ENCODE measurements at regions not wholly inside any gene's neighbourhood (a gene's known extent, or its start where the extent isn't known, plus 50 kb on each side); places are given as distances from the start of the nearest gene placed in this dataset.

- no peaks in the 10 kb centered on the region for H3K27me3 Mint-ChIP-seq
- no peaks in the 10 kb centered on the region for H3K36me3 Mint-ChIP-seq
- no peaks in the 10 kb centered on the region for H3K9me3 Mint-ChIP-seq
- DNase-seq = no peak
- H3K4me1 Mint-ChIP-seq = no peaks in the 10 kb centered on the region
- no peak overlapping the region for H3K4me3 Mint-ChIP-seq
- no peak overlapping the region for H3K27ac Mint-ChIP-seq
Measured at GRCh38 chr15:31792611-31793199, 237.6 kb upstream of the CHRNA7 start.

GRCh38 chr15:31799319-31799714 lies 231.0 kb upstream of the CHRNA7 start:
- Mint-ChIP-seq H3K27me3 (no peaks in the 10 kb centered on the region), H3K4me1 (no peaks in the 10 kb centered on the region), H3K36me3 (no peaks in the 10 kb centered on the region), H3K4me3 (no peak overlapping the region), H3K27ac (no peak overlapping the region), H3K9me3 (no peaks in the 10 kb centered on the region)
- no peak for DNase-seq

GRCh38 chr15:31799715-31800321 lies 230.5 kb upstream of the CHRNA7 start:
- Mint-ChIP-seq H3K27me3 (no peaks in the 10 kb centered on the region), H3K4me1 (no peaks in the 10 kb centered on the region), H3K9me3 (no peaks in the 10 kb centered on the region), H3K36me3 (no peaks in the 10 kb centered on the region), H3K4me3 (no peak overlapping the region), H3K27ac (no peak overlapping the region)
- DNase-seq = no peak

DNA sequence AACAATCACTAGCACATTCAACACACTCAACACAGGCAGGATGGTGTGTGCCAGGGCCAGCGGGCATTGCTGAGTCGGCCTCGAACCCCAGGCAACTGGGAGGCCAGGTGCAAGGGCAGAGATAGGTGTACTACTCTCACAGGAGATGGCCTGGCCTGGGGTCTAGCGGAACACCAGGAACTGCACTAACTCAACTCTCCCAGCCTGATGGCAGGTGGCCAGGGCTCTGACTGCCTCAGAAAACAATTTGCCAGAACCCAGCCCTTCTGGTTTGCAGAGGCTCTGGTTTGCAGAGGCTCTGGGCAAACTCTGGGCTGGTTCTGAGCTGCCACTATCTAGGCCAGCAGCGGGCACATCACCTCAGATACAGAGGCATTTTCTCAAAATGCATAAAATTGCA lies 229.2 kb upstream of the CHRNA7 start:
- no peaks in the 10 kb centered on the region for H3K27me3 Mint-ChIP-seq
- no peaks in the 10 kb centered on the region for H3K9me3 Mint-ChIP-seq
- no peak for DNase-seq
- H3K4me3 Mint-ChIP-seq = no peak overlapping the region
- no peaks in the 10 kb centered on the region for H3K4me1 Mint-ChIP-seq
- no peak overlapping the region for H3K27ac Mint-ChIP-seq
- H3K36me3 Mint-ChIP-seq = no peaks in the 10 kb centered on the region

GRCh38 chr15:31802761-31803160 lies 227.6 kb upstream of the CHRNA7 start:
- Mint-ChIP-seq H3K27ac (no peak overlapping the region), H3K9me3 (no peaks in the 10 kb centered on the region), H3K27me3 (no peaks in the 10 kb centered on the region), H3K4me1 (no peaks in the 10 kb centered on the region), H3K36me3 (no peaks in the 10 kb centered on the region), H3K4me3 (no peak overlapping the region)
- DNase-seq = no peak

DNA sequence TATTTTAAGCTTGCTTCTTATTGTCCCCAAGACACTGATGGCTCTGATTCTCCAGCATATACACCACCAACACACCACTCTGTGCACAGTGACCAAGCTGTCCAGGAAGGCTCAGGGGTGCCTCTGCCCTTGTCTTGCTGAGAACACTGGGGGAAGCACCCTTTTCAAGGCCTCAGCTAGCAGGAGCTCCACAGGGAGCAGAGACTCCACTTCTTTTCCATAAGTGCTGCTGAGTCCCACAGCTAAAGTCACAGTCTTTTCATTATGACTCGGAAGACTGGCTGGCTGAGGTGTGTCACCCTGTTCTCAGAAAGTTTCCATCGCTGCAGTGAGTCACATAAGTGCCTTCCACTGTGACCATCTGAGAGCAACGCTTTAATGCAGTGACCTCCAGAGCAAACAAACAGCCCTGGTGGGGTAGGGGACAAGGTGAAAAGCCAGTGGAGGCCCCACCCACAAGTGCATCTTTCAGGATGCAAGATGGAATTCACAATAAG lies 226.9 kb upstream of the CHRNA7 start:
- no peak overlapping the region for H3K27ac Mint-ChIP-seq
- H3K4me3 Mint-ChIP-seq = no peak overlapping the region
- no peaks in the 10 kb centered on the region for H3K9me3 Mint-ChIP-seq
- H3K27me3 Mint-ChIP-seq = no peaks in the 10 kb centered on the region
- H3K4me1 Mint-ChIP-seq = no peaks in the 10 kb centered on the region
- DNase-seq = no peak
- no peaks in the 10 kb centered on the region for H3K36me3 Mint-ChIP-seq

- no peaks in the 10 kb centered on the region for H3K36me3 Mint-ChIP-seq
- DNase-seq = no peak
- no peak overlapping the region for H3K4me3 Mint-ChIP-seq
- H3K27me3 Mint-ChIP-seq = no peaks in the 10 kb centered on the region
- H3K27ac Mint-ChIP-seq = no peak overlapping the region
- H3K9me3 Mint-ChIP-seq = no peaks in the 10 kb centered on the region
- H3K4me1 Mint-ChIP-seq = no peaks in the 10 kb centered on the region
Measured at GRCh38 chr15:31805090-31805662, 225.1 kb upstream of the CHRNA7 start.

GRCh38 chr15:31806106-31806505 lies 224.2 kb upstream of the CHRNA7 start:
- Mint-ChIP-seq H3K9me3 (no peaks in the 10 kb centered on the region), H3K36me3 (no peaks in the 10 kb centered on the region), H3K27me3 (no peaks in the 10 kb centered on the region), H3K27ac (no peak overlapping the region), H3K4me3 (no peak overlapping the region), H3K4me1 (no peaks in the 10 kb centered on the region)
- no peak for DNase-seq

DNA sequence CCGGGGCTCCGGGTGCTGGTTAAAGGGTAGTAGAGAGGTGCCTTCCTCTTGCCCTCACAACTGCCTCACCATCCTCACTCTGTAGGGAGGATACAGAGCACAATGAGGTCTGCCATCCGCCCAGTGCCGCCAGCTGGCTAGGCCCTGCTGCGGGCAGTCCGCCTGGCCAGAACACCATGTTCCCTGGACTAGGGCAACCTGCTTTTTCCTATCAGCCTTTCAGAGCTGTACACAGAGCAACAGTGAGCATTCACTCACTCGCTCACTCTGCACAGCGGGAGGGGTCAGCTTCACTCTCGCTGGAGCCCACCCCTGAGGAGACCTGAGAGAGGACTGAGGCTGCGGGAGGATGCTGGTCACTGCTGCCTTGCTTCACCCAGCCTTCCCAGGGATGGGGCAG lies 218.7 kb upstream of the CHRNA7 start:
- no peak overlapping the region for H3K27ac Mint-ChIP-seq
- no peak for DNase-seq
- H3K9me3 Mint-ChIP-seq = no peaks in the 10 kb centered on the region
- no peaks in the 10 kb centered on the region for H3K27me3 Mint-ChIP-seq
- H3K4me1 Mint-ChIP-seq = no peaks in the 10 kb centered on the region
- no peaks in the 10 kb centered on the region for H3K36me3 Mint-ChIP-seq
- no peak overlapping the region for H3K4me3 Mint-ChIP-seq

DNA sequence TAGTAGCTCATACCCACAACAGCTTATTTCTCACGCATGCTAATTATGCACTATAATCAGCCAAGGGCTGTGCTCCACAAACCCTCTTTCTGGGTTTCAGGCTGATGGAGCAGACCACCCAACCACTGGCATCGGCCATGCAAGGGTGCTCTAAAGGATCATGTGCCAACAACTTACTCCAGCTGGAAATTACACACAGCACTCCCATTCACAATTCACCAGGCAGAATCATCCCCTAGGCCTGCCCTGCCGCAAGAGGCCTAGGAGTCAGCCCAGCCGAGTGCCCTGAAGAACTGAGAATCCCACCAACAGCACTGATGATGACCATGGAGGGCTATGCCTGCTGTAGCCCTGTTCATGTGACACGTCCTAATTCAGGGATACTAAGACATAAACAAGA lies 216.2 kb upstream of the CHRNA7 start:
- Mint-ChIP-seq H3K36me3 (no peaks in the 10 kb centered on the region), H3K9me3 (no peaks in the 10 kb centered on the region), H3K4me3 (no peak overlapping the region), H3K27ac (no peak overlapping the region), H3K4me1 (no peaks in the 10 kb centered on the region), H3K27me3 (no peaks in the 10 kb centered on the region)
- DNase-seq = no peak

- H3K9me3 Mint-ChIP-seq = no peaks in the 10 kb centered on the region
- H3K4me1 Mint-ChIP-seq = no peaks in the 10 kb centered on the region
- DNase-seq = no peak
- H3K27ac Mint-ChIP-seq = no peak overlapping the region
- no peak overlapping the region for H3K4me3 Mint-ChIP-seq
- H3K27me3 Mint-ChIP-seq = no peaks in the 10 kb centered on the region
- H3K36me3 Mint-ChIP-seq = no peaks in the 10 kb centered on the region
Measured at GRCh38 chr15:31815411-31816155, 214.7 kb upstream of the CHRNA7 start.

- no peaks in the 10 kb centered on the region for H3K4me1 Mint-ChIP-seq
- no peaks in the 10 kb centered on the region for H3K36me3 Mint-ChIP-seq
- no peak for DNase-seq
- H3K4me3 Mint-ChIP-seq = no peak overlapping the region
- H3K9me3 Mint-ChIP-seq = no peaks in the 10 kb centered on the region
- peaks cover 17% of the 10 kb centered on the region for H3K27me3 Mint-ChIP-seq
- no peak overlapping the region for H3K27ac Mint-ChIP-seq
Measured at GRCh38 chr15:31822463-31822862, 207.9 kb upstream of the CHRNA7 start.

DNA sequence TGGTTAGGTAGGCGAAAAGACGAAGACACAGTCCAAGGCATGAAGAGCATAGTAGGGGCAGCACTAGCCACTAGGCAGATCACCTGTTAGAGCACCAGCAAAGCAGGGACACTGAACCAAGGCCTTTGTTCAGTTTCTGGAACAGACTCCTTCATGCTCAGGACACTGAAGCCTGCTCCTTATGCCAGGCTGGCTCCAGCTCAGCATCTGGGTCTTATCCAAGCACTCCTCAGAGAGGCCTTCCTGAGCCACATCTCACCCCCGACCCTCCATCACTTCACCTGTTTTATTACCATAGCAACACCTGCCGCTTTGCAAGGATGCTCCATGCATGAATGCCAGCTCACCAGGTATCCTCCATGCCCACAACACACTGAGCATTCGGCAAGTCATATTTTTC lies 206.3 kb upstream of the CHRNA7 start:
- no peak for DNase-seq
- Mint-ChIP-seq H3K36me3 (no peaks in the 10 kb centered on the region), H3K9me3 (no peaks in the 10 kb centered on the region), H3K27ac (no peak overlapping the region), H3K27me3 (peaks cover 19% of the 10 kb centered on the region), H3K4me1 (no peaks in the 10 kb centered on the region), H3K4me3 (no peak overlapping the region)

DNA sequence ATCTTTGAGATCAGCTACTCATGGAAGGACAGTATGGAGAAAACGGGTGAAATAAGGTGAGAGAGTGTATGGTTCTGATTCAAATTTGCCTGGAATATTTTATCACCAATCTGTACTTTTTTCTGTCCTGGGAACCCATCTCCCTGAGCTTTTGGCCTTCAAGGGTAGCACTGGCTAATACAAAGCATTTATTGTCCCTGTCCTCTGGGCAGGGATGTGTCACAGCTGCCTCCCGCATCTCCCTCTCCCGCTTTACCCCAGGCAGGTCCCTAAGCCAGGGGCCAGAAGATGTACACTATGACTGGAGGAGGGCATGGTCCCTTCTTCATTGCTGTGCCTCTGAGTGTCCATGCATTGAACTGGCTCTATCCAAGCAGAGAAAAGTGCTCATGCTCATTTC lies 201.7 kb upstream of the CHRNA7 start:
- Mint-ChIP-seq H3K9me3 (no peaks in the 10 kb centered on the region), H3K36me3 (no peaks in the 10 kb centered on the region), H3K27me3 (peaks cover 26% of the 10 kb centered on the region), H3K4me3 (no peak overlapping the region), H3K27ac (no peak overlapping the region), H3K4me1 (no peaks in the 10 kb centered on the region)
- no peak for DNase-seq

DNA sequence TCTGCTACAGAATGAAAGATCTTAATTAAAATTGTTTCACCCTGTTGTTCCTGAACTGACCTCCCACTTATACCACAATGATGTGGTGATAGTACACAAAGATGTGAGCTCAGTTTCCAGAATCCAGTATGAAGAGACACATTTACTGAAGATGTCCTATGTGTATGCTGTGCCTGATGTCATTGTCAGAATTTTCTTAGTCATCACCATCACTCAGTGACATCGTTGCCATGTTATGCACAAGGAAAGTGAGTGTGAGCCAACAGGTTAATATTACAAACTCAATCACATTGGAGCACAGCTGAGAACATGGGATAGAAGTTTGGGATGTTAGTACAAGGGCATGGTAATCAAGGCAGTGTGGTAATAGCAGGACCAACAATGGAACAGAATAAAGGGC lies 199.7 kb upstream of the CHRNA7 start:
- H3K36me3 Mint-ChIP-seq = no peaks in the 10 kb centered on the region

More for the DNA sequence above, 199.7 kb upstream of the CHRNA7 start:
- no peak for DNase-seq
- H3K27ac Mint-ChIP-seq = no peak overlapping the region
- H3K4me3 Mint-ChIP-seq = no peak overlapping the region
- peaks cover 12% of the 10 kb centered on the region for H3K27me3 Mint-ChIP-seq
- no peaks in the 10 kb centered on the region for H3K9me3 Mint-ChIP-seq
- H3K4me1 Mint-ChIP-seq = no peaks in the 10 kb centered on the region

Measured in activated naive CD8-positive, alpha-beta T cell treated with anti-CD3 and anti-CD28 coated beads for 36 hours (primary cell).